GM12878 (cell line): ENCODE measurements at regions not wholly inside any gene's neighbourhood (a gene's known extent, or its start where the extent isn't known, plus 50 kb on each side); places are given as distances from the start of the nearest gene placed in this dataset.

Experiments used
- ATAC-seq: fragments of 200-7000 bp; cut with Tn5 transposase; 3 replicates; pipeline ENCODE4 v1.9.1; 2020; ENCODE audit warnings: mild to moderate bottlenecking, moderate library complexity
- BruUV-seq: library from RNA; stranded (reverse); fragments of 400-500 nt; replicated peaks from 2 replicates; lab custom pipeline; 2021; lab: Mats Ljungman, UMichigan
- CTCF ChIA-PET: fragments of 300-600 bp; sonication (Branson Sonifier 250); formaldehyde crosslinking; extraction: SDS; loops from one replicate; lab custom pipeline; 2021; ENCODE audit warnings: inconsistent platforms; lab: Yijun Ruan, JAX
- POLR2A ChIA-PET: fragments of 350-600 bp; formaldehyde crosslinking; extraction: SDS; loops from one replicate; lab custom pipeline; 2021; ENCODE audit warnings: inconsistent platforms; lab: Charles Lee
- RAD21 ChIA-PET: fragments of 300-600 bp; sonication (Branson Sonifier 250); formaldehyde crosslinking; loops from one replicate; lab custom pipeline; 2023; ENCODE audit warnings: antibody characterized with exemption; ENCODE audit not compliant: unreplicated experiment; lab: Charles Lee
- SMC1A ChIA-PET: fragments of 300-600 bp; sonication (Branson Sonifier 250); formaldehyde crosslinking; loops from one replicate; lab custom pipeline; 2023; ENCODE audit not compliant: unreplicated experiment, uncharacterized antibody; lab: Charles Lee
- DNase-seq: peaks from one replicate; pipeline ENCODE4 v3.0.0-alpha.2; 2011; ENCODE audit warnings: low read depth, low spot score
- FAIRE-seq: peaks from 3 replicates; lab custom pipeline; 2011; peaks lifted over from hg19 to GRCh38; lab: Jason Lieb, UNC
- H2AFZ ChIP-seq: 2 replicates; pipeline ENCODE4 v1.6.0; 2011; ENCODE audit warnings: low read depth, low read length, control low read depth; ENCODE audit not compliant: control insufficient read depth
- H3K27ac ChIP-seq: 2 replicates; pipeline ENCODE4 v1.5.1; 2011; ENCODE audit warnings: control low read depth; ENCODE audit not compliant: control insufficient read depth, insufficient read depth
- H3K27me3 ChIP-seq, 2 experiments: replicated peaks in 1 of 2; 2 replicates each; pipeline versions ENCODE4 v1.6.0 to v1.6.1; 2011; ENCODE audit warnings: low read length in 1 of 2; ENCODE audit not compliant: control insufficient read depth in 2 of 2, insufficient read depth in 2 of 2
- H3K36me3 ChIP-seq, 2 experiments: 2 replicates each; pipeline ENCODE4 v1.5.1; 2011; ENCODE audit warnings: low read length in 1 of 2; ENCODE audit not compliant: control insufficient read depth in 2 of 2, insufficient read depth in 2 of 2
- H3K4me1 ChIP-seq: 2 replicates; pipeline ENCODE4 v1.6.1; 2011; ENCODE audit warnings: mild to moderate bottlenecking, low read length, moderate library complexity, mixed read lengths; ENCODE audit not compliant: control insufficient read depth, insufficient read depth
- H3K4me2 ChIP-seq: 2 replicates; pipeline ENCODE4 v1.6.0; 2011; ENCODE audit warnings: control low read depth; ENCODE audit not compliant: control insufficient read depth, insufficient read depth
- H3K4me3 ChIP-seq: fragments of 200-600 bp; sonication (generic); 2 replicates; pipeline ENCODE4 v1.5.1; 2016
- H3K79me2 ChIP-seq: 2 replicates; pipeline ENCODE4 v1.6.0; 2011; ENCODE audit warnings: low read length; ENCODE audit not compliant: control insufficient read depth, insufficient read depth
- H3K9ac ChIP-seq: 2 replicates; pipeline ENCODE4 v1.8.0; 2011; ENCODE audit warnings: low read length, control low read depth, mixed read lengths; ENCODE audit not compliant: control insufficient read depth, insufficient read depth
- H3K9me3 ChIP-seq: replicated peaks from 3 replicates; pipeline ENCODE4 v1.5.1; 2011; ENCODE audit warnings: mild to moderate bottlenecking, low read length; ENCODE audit not compliant: control insufficient read depth, insufficient read depth
- H4K20me1 ChIP-seq: 2 replicates; pipeline ENCODE4 v1.6.0; 2011; ENCODE audit not compliant: control insufficient read depth, insufficient read depth
- CEBPB ChIP-seq, 2 experiments: fragments of 150-350 bp in 1 of 2; IDR thresholded peaks; 2 replicates each; pipeline ENCODE4 v1.6.1; 2012 to 2014; ENCODE audit warnings: low read depth in 2 of 2, low read length in 2 of 2, borderline replicate concordance in 1 of 2, inconsistent platforms in 1 of 2
- CHD4 ChIP-seq: fragments of 200-600 bp; sonication (generic); IDR thresholded peaks from 2 replicates; pipeline ENCODE4 v1.6.1; 2016; ENCODE audit warnings: mild to moderate bottlenecking
- GATAD2B ChIP-seq: fragments of 450-650 bp; conservative IDR thresholded peaks from 2 replicates; pipeline ENCODE4 v1.6.1; 2017; ENCODE audit warnings: low read depth, mild to moderate bottlenecking, moderate library complexity
- HDAC2 ChIP-seq: fragments of 200-600 bp; sonication (generic); IDR thresholded peaks from 2 replicates; pipeline ENCODE4 v1.6.1; 2017
- LARP7 ChIP-seq: fragments of 450-650 bp; IDR thresholded peaks from 2 replicates; pipeline ENCODE4 v1.6.1; 2017; ENCODE audit warnings: mild to moderate bottlenecking
- MYB ChIP-seq: fragments of 150-350 bp; IDR thresholded peaks from 2 replicates; pipeline ENCODE4 v1.6.1; 2014; ENCODE audit warnings: mild to moderate bottlenecking, low read depth, low read length, borderline replicate concordance
- PKNOX1 ChIP-seq: fragments of 450-650 bp; IDR thresholded peaks from 2 replicates; pipeline ENCODE4 v1.6.1; 2016; ENCODE audit warnings: mild to moderate bottlenecking
- RAD51 ChIP-seq: fragments of 450-650 bp; IDR thresholded peaks from 2 replicates; pipeline ENCODE4 v1.6.1; 2016; ENCODE audit warnings: moderate library complexity, mild to moderate bottlenecking, inconsistent platforms
- SKIL ChIP-seq: fragments of 450-650 bp; IDR thresholded peaks from 2 replicates; pipeline ENCODE4 v1.6.1; 2017; ENCODE audit warnings: mild to moderate bottlenecking, low read depth, inconsistent platforms; ENCODE audit not compliant: poor library complexity, severe bottlenecking
- TCF3 ChIP-seq: IDR thresholded peaks from 2 replicates; pipeline ENCODE4 v1.6.1; 2012; ENCODE audit warnings: low read depth, mild to moderate bottlenecking, low read length, borderline replicate concordance; ENCODE audit not compliant: insufficient read depth
- YBX1 ChIP-seq: fragments of 450-650 bp; IDR thresholded peaks from 2 replicates; pipeline ENCODE4 v1.6.1; 2016; ENCODE audit warnings: antibody characterized with exemption
- ZBTB4 ChIP-seq: fragments of 450-650 bp; formaldehyde crosslinking; IDR thresholded peaks from 2 replicates; pipeline ENCODE4 v1.4.0; 2022; ENCODE audit warnings: mild to moderate bottlenecking, moderate library complexity
- WGBS: methylation state at CpG from one replicate; pipeline ENCODE4 v1.1.6; 2016; ENCODE audit warnings: low lambda C conversion rate; ENCODE audit not compliant: insufficient replicate concordance, insufficient coverage; ENCODE audit errors: missing lambda C conversion rate; 5-methylcytosine and 5-hydroxymethylcytosine counted together
- in situ Hi-C: fragments of 300-500 bp; cut with MboI; formaldehyde crosslinking; loops from 9 replicates; pipeline ENCODE4 v1.14.3; 2018; ENCODE audit warnings: mixed read lengths
- intact Hi-C: fragments of 100-400 bp; cut with micrococcal nuclease; formaldehyde crosslinking; loops from one replicate; pipeline ENCODE4 v1.14.2; 2022; ENCODE audit not compliant: unreplicated experiment

DNA sequence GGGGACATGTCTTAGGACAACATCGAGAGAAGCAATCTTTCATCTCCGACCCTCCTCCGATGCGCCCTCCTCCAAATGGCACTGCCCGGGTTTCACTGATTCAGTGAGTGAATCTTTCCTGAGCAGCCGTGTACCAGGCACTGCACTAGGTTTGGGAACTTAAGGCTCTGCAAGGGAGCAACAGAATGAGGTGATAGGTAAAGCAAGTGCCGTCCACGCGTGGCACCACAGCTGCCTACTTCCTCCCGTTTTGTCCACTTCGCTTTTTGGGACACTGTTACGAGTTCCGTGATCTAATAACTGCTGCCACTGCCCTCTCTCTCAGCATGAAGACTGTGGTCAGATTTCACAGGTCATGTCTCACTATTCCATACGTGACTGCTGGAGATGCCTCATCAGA is 131.0 kb downstream of the TEX29 start:
- H3K9me3 ChIP-seq: no peaks in the 10 kb centered on the region; the same call in 2 of the 3 replicates
- intact Hi-C loops: no loop called here
- 62% methylated on average over 14 of the region's 14 CpGs for WGBS
- ChIA-PET CTCF (no interaction called here), RAD21 (no interaction called here), POLR2A (no interaction called here), SMC1A (no interaction called here)
- no peak overlapping the region for H2AFZ ChIP-seq
- H3K79me2 ChIP-seq: no peaks in the 10 kb centered on the region
- H3K36me3 ChIP-seq: no peaks in the 10 kb centered on the region
- no peak overlapping the region for H3K4me2 ChIP-seq
- FAIRE-seq: no peak
- H3K27me3 ChIP-seq: no peaks in the 10 kb centered on the region; a peak in 1 of 4 replicates
- no peak for ATAC-seq
- no TSS peak for BruUV-seq
- H3K4me1 ChIP-seq: no peaks in the 10 kb centered on the region
- in situ Hi-C loops: loop anchor here (25.0 kb wide), 1 partner anchor 1411 kb away; no protein-coding TSS in a partner anchor
- no peak overlapping the region for H3K4me3 ChIP-seq
- no peak overlapping the region for H3K9ac ChIP-seq
- H4K20me1 ChIP-seq: no peaks in the 10 kb centered on the region
- TF ChIP-seq ZBTB4 (CRISPR knock-in tag): no peak
- no peak for TF ChIP-seq SKIL
- no peak for TF ChIP-seq RAD51
- TF ChIP-seq CHD4: no peak
- no peak for TF ChIP-seq CEBPB (IDR thresholded peaks at IDR 0.05; ENCODE audit: borderline replicate concordance in 1 of 2, low read depth in 2 of 2, low read length in 2 of 2)
- TF ChIP-seq YBX1: no peak
- TF ChIP-seq LARP7: no peak
- no peak for TF ChIP-seq TCF3
- TF ChIP-seq HDAC2: no peak
- TF ChIP-seq MYB: no peak
- TF ChIP-seq GATAD2B: no peak
- no peak for TF ChIP-seq PKNOX1
- TF ChIP-seq, all 136 proteins: peak for 0
- no peak overlapping the region for H3K27ac ChIP-seq
- no peak for DNase-seq
